Neural progenitor cell (in vitro differentiated cells): ENCODE measurements at regions not wholly inside any gene's neighbourhood (a gene's known extent, or its start where the extent isn't known, plus 50 kb on each side); places are given as distances from the start of the nearest gene placed in this dataset.

Source experiments
- DNase-seq: peaks from one replicate; pipeline ENCODE4 v3.0.0-alpha.2; 2016; ENCODE audit warnings: low spot score
- H2AFZ ChIP-seq: fragments of 200-600 bp; sonication (generic); replicated peaks from 2 replicates; pipeline ENCODE4 v1.6.1; 2016; ENCODE audit warnings: antibody characterized with exemption
- H3F3A ChIP-seq: fragments of 200-600 bp; sonication (generic); 2 replicates; pipeline ENCODE4 v1.6.1; 2016; ENCODE audit warnings: antibody characterized with exemption, low read depth
- H3K27ac ChIP-seq: fragments of 200-600 bp; sonication (generic); 2 replicates; pipeline ENCODE4 v1.5.1; 2016; ENCODE audit warnings: mild to moderate bottlenecking
- H3K27me3 ChIP-seq: fragments of 200-600 bp; sonication (generic); 2 replicates; pipeline ENCODE4 v1.6.1; 2016; ENCODE audit warnings: mild to moderate bottlenecking, moderate library complexity
- H3K36me3 ChIP-seq: fragments of 200-600 bp; sonication (generic); 2 replicates; pipeline ENCODE4 v1.5.1; 2016
- H3K4me1 ChIP-seq: fragments of 200-600 bp; sonication (generic); 2 replicates; pipeline ENCODE4 v1.6.1; 2016; ENCODE audit warnings: mixed run types
- H3K4me2 ChIP-seq: fragments of 200-600 bp; sonication (generic); 2 replicates; pipeline ENCODE4 v1.6.1; 2016
- H3K4me3 ChIP-seq: fragments of 200-600 bp; sonication (generic); 2 replicates; pipeline ENCODE4 v1.5.1; 2016
- H3K79me2 ChIP-seq: fragments of 200-600 bp; sonication (generic); 2 replicates; pipeline ENCODE4 v1.6.1; 2016; ENCODE audit warnings: low read depth
- H3K9ac ChIP-seq: fragments of 200-600 bp; sonication (generic); 2 replicates; pipeline ENCODE4 v1.6.1; 2016
- H3K9me3 ChIP-seq: fragments of 200-600 bp; sonication (generic); 2 replicates; pipeline ENCODE4 v1.5.1; 2016; ENCODE audit warnings: low read depth
- H4K20me1 ChIP-seq: fragments of 200-600 bp; sonication (generic); 2 replicates; pipeline ENCODE4 v1.6.1; 2016; ENCODE audit warnings: low read depth
- H3K27ac Mint-ChIP-seq: 3 replicates; pipeline ENCODE4 v1.8.0; 2021; ENCODE audit warnings: mixed read lengths
- H3K27me3 Mint-ChIP-seq: 2 replicates; pipeline ENCODE4 v1.8.0; 2022; ENCODE audit warnings: low read depth, mild to moderate bottlenecking, inconsistent platforms, moderate library complexity, mixed read lengths; ENCODE audit not compliant: insufficient read depth
- H3K36me3 Mint-ChIP-seq: 3 replicates; pipeline ENCODE4 v1.8.0; 2021; ENCODE audit warnings: mixed read lengths
- H3K4me1 Mint-ChIP-seq: 3 replicates; pipeline ENCODE4 v1.8.0; 2021; ENCODE audit warnings: mixed read lengths
- H3K4me3 Mint-ChIP-seq: 3 replicates; pipeline ENCODE4 v1.8.0; 2021; ENCODE audit warnings: mild to moderate bottlenecking, moderate library complexity, mixed read lengths
- H3K9me3 Mint-ChIP-seq: 3 replicates; pipeline ENCODE4 v1.8.0; 2020; ENCODE audit warnings: mixed read lengths
- CTCF ChIP-seq: fragments of 200-600 bp; sonication (generic); IDR thresholded peaks from 2 replicates; pipeline ENCODE4 v1.5.1; 2017; ENCODE audit warnings: antibody characterized with exemption, mild to moderate bottlenecking
- EZH2 ChIP-seq: fragments of 200-600 bp; sonication (generic); IDR thresholded peaks from 2 replicates; pipeline ENCODE4 v1.6.1; 2017; ENCODE audit warnings: antibody characterized with exemption, mild to moderate bottlenecking, moderate library complexity
- EZH2phosphoT487 ChIP-seq: fragments of 200-600 bp; sonication (generic); IDR thresholded peaks from 2 replicates; pipeline ENCODE4 v1.6.1; 2017; ENCODE audit warnings: antibody characterized with exemption

DNA sequence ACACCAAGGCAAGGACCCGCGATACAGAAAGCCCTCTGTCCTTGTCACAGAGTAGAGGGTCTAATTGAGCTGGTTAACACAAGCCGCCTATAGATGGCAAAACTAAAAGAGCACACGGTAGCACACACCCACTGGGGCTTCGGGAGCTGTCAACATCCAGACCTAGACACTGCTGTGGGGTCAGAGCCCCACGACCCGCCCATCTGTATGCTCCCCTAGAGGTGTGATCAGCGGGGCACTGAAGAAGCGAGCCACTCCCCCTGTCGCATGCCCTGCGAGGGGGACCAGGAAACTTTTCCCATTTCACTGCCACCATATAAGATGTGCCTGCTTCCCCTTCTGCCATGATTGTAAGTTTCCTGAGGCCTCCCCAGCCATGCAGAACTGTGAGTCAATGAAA lies 1255.8 kb upstream of the CDH8 start:
- H3K4me3 ChIP-seq = no peak overlapping the region
- no peaks in the 10 kb centered on the region for H3K27me3 ChIP-seq
- Mint-ChIP-seq H3K9me3 (no peaks in the 10 kb centered on the region), H3K27ac (no peak overlapping the region), H3K4me3 (no peak overlapping the region), H3K4me1 (no peaks in the 10 kb centered on the region), H3K36me3 (no peaks in the 10 kb centered on the region), H3K27me3 (no peaks in the 10 kb centered on the region)
- no peaks in the 10 kb centered on the region for H3F3A ChIP-seq
- no peak overlapping the region for H2AFZ ChIP-seq
- H3K9me3 ChIP-seq = no peaks in the 10 kb centered on the region
- no peak overlapping the region for H3K4me2 ChIP-seq
- no peak for TF ChIP-seq EZH2
- no peak for TF ChIP-seq EZH2phosphoT487
- no peak for TF ChIP-seq CTCF
- no peaks in the 10 kb centered on the region for H4K20me1 ChIP-seq
- H3K36me3 ChIP-seq = no peaks in the 10 kb centered on the region
- no peak overlapping the region for H3K9ac ChIP-seq
- H3K79me2 ChIP-seq = no peaks in the 10 kb centered on the region
- no peak for DNase-seq
- H3K27ac ChIP-seq = no peak overlapping the region
- H3K4me1 ChIP-seq = no peaks in the 10 kb centered on the region

DNA sequence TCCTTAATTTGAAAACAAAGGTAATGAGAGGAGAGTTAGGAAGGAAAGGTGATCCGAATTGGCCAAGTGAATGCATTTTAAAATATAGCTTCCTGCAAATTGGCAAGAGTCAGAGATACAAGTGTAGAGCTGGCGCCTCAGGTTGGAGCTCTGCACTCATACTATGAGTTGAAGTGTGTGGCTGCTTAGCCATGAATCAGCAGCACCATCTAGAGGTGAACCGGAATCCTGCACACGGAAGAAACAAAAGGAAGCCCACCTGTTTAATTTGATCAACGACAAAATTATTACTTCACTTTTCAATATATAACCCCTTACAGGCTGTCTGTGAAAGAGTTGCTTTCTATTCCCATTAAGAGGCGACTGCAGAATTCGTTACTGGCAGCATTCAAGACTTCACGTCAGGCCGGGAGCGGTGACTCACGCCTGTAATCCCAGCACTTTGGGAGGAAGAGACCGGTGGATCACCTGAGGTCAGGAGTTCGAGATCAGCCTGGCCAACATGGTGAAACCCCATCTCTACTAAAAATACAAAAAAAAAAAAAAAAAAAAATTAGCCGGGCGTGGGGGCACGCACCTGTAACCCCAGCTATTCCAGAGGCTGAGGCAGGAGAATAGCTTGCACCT lies 1253.7 kb upstream of the CDH8 start:
- TF ChIP-seq EZH2phosphoT487 (no peak), CTCF (peak; percentile 97)
- H3K4me3 ChIP-seq = no peak overlapping the region
- peak; percentile 75 for DNase-seq
- no peaks in the 10 kb centered on the region for H3K36me3 ChIP-seq
- H3K9me3 ChIP-seq = no peaks in the 10 kb centered on the region
- H3K27ac Mint-ChIP-seq = peak overlapping the region; percentile 76
- no peaks in the 10 kb centered on the region for H3K4me1 Mint-ChIP-seq
- H3K36me3 Mint-ChIP-seq = no peaks in the 10 kb centered on the region
- H2AFZ ChIP-seq = no peak overlapping the region
- H3K27ac ChIP-seq = no peak overlapping the region
- H3K27me3 Mint-ChIP-seq = no peaks in the 10 kb centered on the region
- H3K4me2 ChIP-seq = no peak overlapping the region
- H3K79me2 ChIP-seq = no peaks in the 10 kb centered on the region
- no peaks in the 10 kb centered on the region for H4K20me1 ChIP-seq
- no peaks in the 10 kb centered on the region for H3K4me1 ChIP-seq
- H3K27me3 ChIP-seq = no peaks in the 10 kb centered on the region
- H3K9me3 Mint-ChIP-seq = no peaks in the 10 kb centered on the region
- no peak overlapping the region for H3K4me3 Mint-ChIP-seq
- H3F3A ChIP-seq = no peaks in the 10 kb centered on the region
- no peak overlapping the region for H3K9ac ChIP-seq

DNA sequence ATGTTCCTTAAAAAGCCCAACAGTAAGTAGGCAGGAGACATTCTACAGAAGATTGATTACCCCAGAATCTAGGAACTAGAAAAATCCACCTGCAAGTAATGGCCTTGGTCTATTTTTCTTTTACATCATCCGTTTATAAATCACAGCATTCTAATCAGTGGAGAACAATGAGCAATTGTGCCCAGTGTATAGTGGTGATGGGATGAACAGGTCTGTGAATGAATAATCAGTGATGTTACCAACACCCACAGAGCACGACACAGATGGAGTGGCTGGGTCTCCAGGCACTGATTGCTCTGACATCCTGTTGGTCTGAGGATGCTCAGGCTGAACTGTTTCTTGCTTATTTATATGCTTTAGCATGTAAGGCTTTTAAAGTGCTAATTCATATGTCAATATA lies 1251.2 kb upstream of the CDH8 start:
- DNase-seq = no peak
- Mint-ChIP-seq H3K4me1 (no peaks in the 10 kb centered on the region), H3K36me3 (no peaks in the 10 kb centered on the region), H3K27ac (no peak overlapping the region), H3K4me3 (no peak overlapping the region), H3K27me3 (no peaks in the 10 kb centered on the region), H3K9me3 (no peaks in the 10 kb centered on the region)
- Histone ChIP-seq H4K20me1 (no peaks in the 10 kb centered on the region), H3K27ac (no peak overlapping the region), H3K36me3 (no peaks in the 10 kb centered on the region), H3K4me3 (no peak overlapping the region), H2AFZ (no peak overlapping the region), H3K9me3 (no peaks in the 10 kb centered on the region), H3F3A (no peaks in the 10 kb centered on the region), H3K9ac (no peak overlapping the region), H3K27me3 (no peaks in the 10 kb centered on the region), H3K4me1 (no peaks in the 10 kb centered on the region), H3K4me2 (no peak overlapping the region), H3K79me2 (no peaks in the 10 kb centered on the region)
- TF ChIP-seq EZH2 (no peak), CTCF (no peak), EZH2phosphoT487 (no peak)
